GM19372 (cell line): ENCODE measurements at regions not wholly inside any gene's neighbourhood (a gene's known extent, or its start where the extent isn't known, plus 50 kb on each side); places are given as distances from the start of the nearest gene placed in this dataset.

Experiments
- ATAC-seq: cut with Tn5 transposase; IDR thresholded peaks from one replicate; pipeline ENCODE4 v1.9.1; 2021; ENCODE audit warnings: mild to moderate bottlenecking, low read depth, moderate library complexity; ENCODE audit not compliant: unreplicated experiment

- no peak for ATAC-seq
Observed at GRCh38 chr9:1726993-1727759, 288.0 kb upstream of the SMARCA2 start.

GRCh38 chr9:1729631-1730030, 285.5 kb upstream of the SMARCA2 start:
- no peak for ATAC-seq

DNA sequence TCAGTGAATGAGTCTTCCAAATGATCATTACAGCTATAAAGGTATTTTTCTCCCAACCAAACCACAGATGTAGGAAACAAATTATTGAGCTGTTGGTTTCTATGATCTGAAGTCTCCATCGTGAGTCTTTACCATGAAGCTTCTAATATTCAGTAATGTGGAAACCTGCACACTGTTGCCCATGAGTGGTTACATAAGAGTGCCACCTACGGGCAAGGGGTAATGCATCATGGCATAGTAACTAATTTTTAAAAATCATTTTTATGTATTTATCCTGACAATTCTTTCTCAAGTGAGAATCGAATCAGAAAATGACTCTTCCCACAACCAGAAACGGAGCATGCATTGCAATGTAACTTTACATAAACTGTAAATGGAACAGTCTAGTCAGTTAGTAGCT, 282.5 kb upstream of the SMARCA2 start:
- ATAC-seq: no peak

DNA sequence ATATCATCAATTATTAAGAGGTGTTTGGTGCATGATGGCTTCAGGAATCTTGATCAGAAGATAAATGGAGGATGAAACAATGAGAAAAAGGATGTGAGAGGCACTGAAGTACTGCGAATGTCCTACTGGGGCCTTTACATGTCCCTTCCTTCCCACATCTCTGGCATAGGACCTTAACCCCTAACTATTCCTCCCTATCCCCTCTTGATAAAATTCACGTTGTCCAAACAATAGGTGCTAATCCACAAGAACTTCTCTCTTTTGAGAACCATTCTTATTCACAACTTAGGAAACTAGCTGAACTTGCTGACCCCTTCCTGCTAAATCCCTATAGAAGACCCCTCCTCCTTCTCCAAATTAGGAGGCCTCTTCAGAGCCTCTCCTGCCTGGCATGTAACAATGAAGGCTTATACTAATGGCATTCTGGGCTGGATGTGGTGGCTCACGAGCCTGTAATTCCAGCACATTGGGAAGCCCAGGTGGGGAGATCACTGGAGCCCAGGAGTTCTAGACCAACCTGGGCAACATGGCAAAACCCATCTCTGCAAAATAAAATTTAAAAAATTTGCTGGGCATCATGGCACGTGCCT, 276.5 kb upstream of the SMARCA2 start:
- no peak for ATAC-seq

DNA sequence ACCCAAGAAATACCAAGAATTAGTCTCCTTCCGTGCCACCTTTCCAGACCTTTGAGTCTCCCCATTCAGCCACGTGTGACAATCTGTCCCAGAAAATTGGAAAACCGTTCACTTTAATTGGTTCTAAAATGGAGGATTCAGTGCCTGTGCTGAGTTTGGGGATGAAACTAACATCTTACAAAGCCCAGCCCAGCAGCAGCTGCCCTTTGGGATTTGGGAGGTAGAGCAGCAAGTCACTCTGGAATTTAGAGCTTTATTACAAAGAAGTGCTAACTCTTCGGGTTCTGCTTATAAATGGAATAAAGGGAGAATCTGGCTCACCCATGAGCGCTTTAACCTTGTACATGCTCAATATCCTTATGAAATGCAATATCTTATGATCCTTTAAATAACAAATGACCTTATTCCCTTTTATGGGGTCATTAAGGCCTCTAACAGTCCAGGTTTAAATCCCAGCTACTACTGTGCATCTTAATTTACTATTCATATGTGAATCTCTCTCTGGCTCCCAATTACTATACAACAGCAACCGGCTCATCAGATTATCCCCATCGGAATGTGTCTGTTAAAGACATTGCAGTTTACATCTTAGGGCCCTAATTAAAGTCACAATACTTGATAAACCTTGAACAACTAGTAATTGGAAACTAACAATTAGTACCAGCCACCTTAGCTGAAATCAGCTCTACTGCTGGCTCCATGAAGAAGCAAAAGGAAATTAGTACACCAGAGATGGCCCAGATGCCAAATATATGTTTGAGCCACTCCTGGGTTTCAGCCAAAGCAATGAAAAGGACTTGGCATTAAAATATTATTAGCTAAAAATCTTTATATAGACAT, 271.8 kb upstream of the SMARCA2 start:
- no peak for ATAC-seq

GRCh38 chr9:1745980-1746379, 269.2 kb upstream of the SMARCA2 start:
- ATAC-seq: no peak

DNA sequence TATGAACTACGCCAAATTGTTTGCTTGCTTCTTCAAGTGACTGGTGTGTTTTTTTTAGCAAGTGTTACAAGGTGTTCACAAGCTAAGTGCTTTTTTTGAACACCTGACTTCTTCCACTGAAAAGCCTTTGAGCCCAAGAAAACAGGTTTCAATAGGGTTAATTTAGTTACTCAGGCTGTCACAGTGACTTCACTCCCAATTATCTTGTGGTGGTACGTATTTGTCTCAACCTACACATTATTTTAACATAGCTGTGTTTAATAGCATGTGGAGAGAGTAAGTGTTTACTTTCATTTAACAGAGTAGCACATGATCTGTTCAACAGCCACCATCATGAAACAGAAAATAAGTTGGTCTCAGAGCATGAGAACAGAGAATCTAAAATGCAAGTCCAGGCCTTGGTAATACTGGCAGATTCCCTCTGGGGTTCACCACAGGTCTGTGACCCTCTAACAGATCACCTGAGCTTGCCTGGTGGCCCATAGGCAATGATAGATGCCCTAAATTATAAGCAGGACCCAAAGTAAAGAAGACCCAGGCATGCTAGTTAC, 267.7 kb upstream of the SMARCA2 start:
- ATAC-seq: no peak

DNA sequence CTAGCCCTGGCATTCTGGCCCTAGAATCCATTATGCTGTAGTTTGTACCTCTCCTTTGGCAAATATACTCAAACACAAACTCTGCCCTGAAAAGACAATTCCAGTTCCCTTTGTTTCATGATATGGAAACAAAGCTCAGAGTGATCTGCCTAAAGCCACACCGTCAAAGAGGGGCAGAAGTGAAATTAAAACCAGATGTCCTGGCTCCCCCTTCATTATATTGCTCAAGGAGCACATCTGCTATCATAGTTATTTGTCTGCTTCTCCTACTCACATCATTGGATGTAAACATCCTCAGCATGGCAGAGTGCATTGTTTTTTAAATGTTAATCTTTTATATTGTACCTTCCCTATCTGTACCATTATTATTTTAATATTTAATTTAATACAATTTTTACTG, 266.7 kb upstream of the SMARCA2 start:
- no peak for ATAC-seq

- ATAC-seq: no peak
Observed at GRCh38 chr9:1757186-1757585, 258.0 kb upstream of the SMARCA2 start.

DNA sequence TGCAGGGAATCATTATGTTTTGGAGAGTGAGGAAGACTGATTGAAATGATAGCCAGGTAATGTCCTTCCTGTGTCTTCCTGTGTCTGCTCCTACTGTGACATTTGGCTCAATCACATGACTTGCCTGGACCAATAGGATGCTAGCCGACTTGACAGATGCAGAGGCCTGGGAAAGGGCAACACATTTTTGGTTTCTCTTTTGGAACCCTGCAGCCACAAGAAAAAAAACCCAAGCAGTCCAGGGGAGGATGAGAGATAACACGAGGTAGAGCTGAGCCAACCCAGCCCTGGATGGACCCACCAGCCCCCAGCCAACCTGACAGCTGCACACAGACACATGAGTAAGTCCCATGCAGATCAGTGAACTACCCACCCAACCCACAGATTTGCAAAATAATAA, 256.1 kb upstream of the SMARCA2 start:
- ATAC-seq: no peak

- no peak for ATAC-seq
Observed at GRCh38 chr9:1759771-1760300, 255.3 kb upstream of the SMARCA2 start.

DNA sequence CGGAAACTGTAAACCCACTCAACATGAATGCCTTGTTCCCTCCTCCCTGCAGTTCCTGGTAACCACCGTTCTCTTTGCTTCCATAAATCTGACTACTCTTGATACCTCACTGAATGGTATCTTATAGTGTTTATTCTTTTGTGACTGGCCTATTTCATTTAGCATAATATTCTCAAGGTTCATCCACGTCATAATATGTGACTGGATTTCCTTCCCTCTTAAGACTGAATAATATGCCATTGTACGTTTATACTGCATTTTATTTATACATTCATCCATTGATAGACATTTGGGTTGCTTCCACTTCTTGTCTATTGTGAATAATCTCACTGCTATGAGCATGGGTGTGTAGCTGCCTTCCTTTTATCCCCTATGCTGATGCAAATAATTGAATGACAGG, 253.3 kb upstream of the SMARCA2 start:
- ATAC-seq: no peak

- no peak for ATAC-seq
Observed at GRCh38 chr9:1766042-1766441, 249.1 kb upstream of the SMARCA2 start.

DNA sequence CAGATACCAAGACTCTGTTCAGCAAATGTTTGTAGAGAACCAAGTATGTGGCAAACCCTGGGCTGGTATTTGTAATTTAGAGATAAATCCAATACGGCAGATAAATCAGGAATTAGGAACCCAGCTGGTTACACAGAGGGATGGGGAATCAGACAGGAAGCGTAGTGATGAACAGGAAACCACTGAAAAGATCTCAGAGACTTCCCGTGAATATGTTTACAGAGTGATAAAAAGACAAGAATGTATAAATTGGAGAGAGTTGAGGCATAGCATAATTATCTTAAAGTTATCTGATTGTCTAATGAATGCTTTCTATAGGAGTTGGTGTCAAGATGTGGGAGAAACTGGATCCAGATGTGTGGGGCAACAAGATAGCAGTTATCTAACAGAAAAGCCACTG, 246.6 kb upstream of the SMARCA2 start:
- no peak for ATAC-seq

DNA sequence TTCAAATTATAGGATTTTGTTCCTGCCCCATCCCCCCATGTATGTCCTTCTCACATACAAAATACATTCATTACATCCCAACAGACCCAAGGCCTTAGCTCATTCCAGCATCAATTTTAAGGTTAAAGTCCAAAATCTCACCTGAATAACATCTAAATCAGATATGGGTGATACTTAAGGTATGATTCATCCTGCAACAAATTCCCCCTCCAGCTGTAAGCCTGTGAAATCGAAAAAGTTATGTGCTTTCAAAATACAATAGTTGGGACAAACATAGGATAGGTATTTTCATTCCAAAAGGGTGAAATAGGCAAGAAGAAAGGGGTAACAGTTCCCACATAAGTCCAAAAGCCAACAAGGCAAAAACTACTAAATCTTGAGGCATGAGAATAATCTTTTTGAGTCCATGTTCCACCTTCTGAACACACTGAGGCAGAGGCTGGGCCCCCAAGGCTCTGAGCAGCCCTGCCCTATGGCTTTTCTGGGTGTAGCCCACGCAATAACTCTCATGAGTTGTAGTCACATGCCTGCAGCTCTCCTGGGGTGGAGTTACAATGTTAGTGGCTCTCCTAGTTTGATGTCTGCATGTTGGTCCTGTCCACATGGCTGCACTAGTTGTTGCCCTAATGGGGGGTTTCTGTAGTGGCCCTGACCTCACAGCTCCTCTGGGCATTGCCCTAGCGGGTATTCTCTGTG, 243.9 kb upstream of the SMARCA2 start:
- ATAC-seq: no peak

- no peak for ATAC-seq
Observed at GRCh38 chr9:1775230-1775629, 239.9 kb upstream of the SMARCA2 start.

GRCh38 chr9:1776668-1777067, 238.5 kb upstream of the SMARCA2 start:
- no peak for ATAC-seq

- ATAC-seq: no peak
Observed at GRCh38 chr9:1791191-1791590, 224.0 kb upstream of the SMARCA2 start.

GRCh38 chr9:1794547-1795270, 220.4 kb upstream of the SMARCA2 start:
- ATAC-seq: no peak
